ENCODE measurements at regions not wholly inside any gene's neighbourhood (a gene's known extent, or its start where the extent isn't known, plus 50 kb on each side); places are given as distances from the start of the nearest gene placed in this dataset.
"Not testable (repeated sequence)": the region's sequence is repeated elsewhere in the genome, so short reads cannot be mapped to it uniquely, and the experiment has no call there.

DNA sequence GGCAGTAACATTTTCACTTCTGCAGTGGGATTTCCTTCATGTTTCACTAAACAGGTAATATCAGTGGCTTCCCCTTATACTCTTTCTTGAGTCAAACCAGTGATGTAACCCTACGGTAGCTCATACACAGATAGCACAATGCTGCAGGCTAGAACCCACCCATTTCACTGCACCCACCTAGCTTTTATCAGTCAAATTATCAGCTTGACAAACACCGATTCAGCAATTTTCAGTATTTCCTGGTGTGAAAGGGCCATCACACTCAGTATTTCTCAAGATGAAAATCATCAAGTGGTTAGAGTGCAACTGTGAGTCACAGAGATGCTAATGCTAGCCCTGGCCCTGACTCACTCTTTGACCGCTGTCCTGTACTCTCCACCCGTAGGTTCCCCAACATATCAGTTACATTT is 242.3 kb upstream of the PTGER4 start:
- no peak for TF ChIP-seq CTCF (IDR thresholded peaks at IDR 0.05; ENCODE audit: insufficient read depth, missing control alignments)
- no peak for DNase-seq (ENCODE audit: insufficient read length, low spot score)
- FAIRE-seq = no peak

- no peak for TF ChIP-seq CTCF (IDR thresholded peaks at IDR 0.05; ENCODE audit: insufficient read depth, missing control alignments)
- no peak for FAIRE-seq
- no peak for DNase-seq (ENCODE audit: insufficient read length, low spot score)
Measured at GRCh38 chr5:40436535-40437237, 243.0 kb upstream of the PTGER4 start.

GRCh38 chr5:40435706-40436105 is 244.0 kb upstream of the PTGER4 start:
- DNase-seq (ENCODE audit: insufficient read length, low spot score); FAIRE-seq: not testable (repeated sequence)

DNA sequence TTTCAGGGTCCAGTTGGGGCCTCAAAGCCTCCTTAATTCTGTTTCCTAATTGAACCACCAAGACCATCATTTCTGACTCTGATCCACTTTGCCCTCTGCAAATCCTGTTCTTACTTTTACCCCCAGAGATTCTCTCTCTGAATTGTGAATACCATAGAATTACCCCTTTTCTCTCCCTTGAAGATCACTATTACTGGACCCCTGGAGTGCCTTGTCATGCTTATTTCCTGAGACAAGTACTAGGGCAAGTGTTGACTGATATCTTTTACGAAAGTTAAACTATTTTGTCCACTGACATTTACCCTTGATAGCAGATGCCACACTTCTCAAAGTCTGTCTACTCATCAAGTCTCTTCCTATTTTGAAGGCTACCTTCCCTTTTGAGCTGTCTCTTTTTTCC is 246.9 kb upstream of the PTGER4 start:
- no peak for TF ChIP-seq CTCF (IDR thresholded peaks at IDR 0.05; ENCODE audit: insufficient read depth, missing control alignments)
- DNase-seq (ENCODE audit: insufficient read length, low spot score) (no peak), FAIRE-seq (no peak)

DNA sequence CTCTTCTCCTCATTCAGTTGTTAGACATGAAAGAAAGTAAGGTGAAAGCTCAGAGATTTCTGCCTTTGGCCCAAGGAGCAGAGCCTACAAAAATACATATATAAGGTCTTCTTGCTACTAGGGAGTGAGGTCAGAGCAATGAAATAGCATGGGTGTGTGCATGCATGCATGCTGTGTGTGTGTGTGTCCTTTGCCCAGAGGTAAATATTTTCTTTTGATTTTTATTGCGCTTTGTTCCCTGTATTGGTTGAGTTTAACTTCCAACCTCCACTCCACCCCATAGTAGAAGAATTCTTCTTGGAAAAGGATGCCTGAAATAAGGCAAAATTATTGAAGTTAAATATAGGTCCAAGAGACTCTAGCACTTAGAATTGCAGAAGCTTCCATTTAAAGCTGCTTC is 248.0 kb upstream of the PTGER4 start:
- no peak for TF ChIP-seq CTCF (IDR thresholded peaks at IDR 0.05; ENCODE audit: insufficient read depth, missing control alignments)
- DNase-seq (ENCODE audit: insufficient read length, low spot score) (no peak), FAIRE-seq (no peak)

- FAIRE-seq = no peak
- no peak for DNase-seq (ENCODE audit: insufficient read length, low spot score)
- TF ChIP-seq CTCF (IDR thresholded peaks at IDR 0.05; ENCODE audit: insufficient read depth, missing control alignments) = no peak
Measured at GRCh38 chr5:40430101-40430710, 249.5 kb upstream of the PTGER4 start.

DNA sequence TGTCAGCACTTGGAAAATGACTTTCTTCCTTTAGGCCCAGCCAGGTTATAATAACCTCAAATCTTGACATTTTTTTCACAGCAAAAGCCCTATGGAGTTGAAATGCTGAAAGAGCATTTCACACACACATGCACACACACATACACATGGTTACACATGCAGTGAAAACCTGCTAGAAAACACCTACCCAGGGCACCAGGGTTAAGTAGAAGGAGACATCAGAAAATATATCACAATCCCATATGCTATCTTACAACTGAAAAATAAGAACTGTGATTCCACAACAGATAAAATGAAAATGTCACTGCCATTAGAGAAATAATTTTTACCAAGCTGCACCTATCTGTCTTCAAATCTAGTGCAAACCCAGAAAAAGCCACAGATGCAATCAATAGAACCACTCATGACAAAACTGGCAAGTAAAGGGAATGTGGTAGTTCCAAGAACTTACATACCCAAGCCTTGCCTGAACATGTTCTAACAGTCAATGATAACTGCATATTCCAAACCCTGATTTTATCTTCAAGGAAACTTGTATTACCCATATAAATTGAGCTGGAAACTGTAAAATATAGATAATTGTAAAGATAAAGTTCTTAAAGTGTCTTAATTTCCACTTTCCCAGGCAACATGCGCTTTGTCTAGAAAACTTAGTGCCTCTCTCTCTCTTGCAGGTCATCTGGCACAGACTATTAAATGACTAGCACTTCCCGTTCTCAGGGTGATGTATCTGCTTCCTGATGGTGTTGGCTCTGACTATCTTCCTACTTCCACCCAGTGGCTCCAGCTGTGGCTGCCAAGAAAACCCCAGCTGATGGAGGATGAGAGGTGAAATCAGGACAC is 250.2 kb upstream of the PTGER4 start:
- no peak for TF ChIP-seq CTCF (IDR thresholded peaks at IDR 0.05; ENCODE audit: insufficient read depth, missing control alignments)
- DNase-seq (ENCODE audit: insufficient read length, low spot score) = no peak
- no peak for FAIRE-seq
